ENCODE measurements at regions not wholly inside any gene's neighbourhood (a gene's known extent, or its start where the extent isn't known, plus 50 kb on each side); places are given as distances from the start of the nearest gene placed in this dataset.

- Mint-ChIP-seq H3K4me1 (no peaks in the 10 kb centered on the region), H3K36me3 (no peaks in the 10 kb centered on the region), H3K27me3 (ENCODE audit: insufficient read depth, low read depth) (no peaks in the 10 kb centered on the region), H3K4me3 (no peak overlapping the region), H3K27ac (no peak overlapping the region), H3K9me3 (no peaks in the 10 kb centered on the region)
- H2AFZ ChIP-seq (replicated peaks), result no peak overlapping the region
- no peaks in the 10 kb centered on the region for H3K4me1 ChIP-seq
- H3K79me2 ChIP-seq (ENCODE audit: low read depth), result no peaks in the 10 kb centered on the region
- H3F3A ChIP-seq (ENCODE audit: low read depth), result no peaks in the 10 kb centered on the region
- no peak for TF ChIP-seq EZH2 (IDR thresholded peaks at IDR 0.05)
- TF ChIP-seq EZH2phosphoT487 (IDR thresholded peaks at IDR 0.05), result no peak
- no peak for TF ChIP-seq CTCF (IDR thresholded peaks at IDR 0.05)
- no peak for DNase-seq (ENCODE audit: low spot score)
- H3K4me3 ChIP-seq, result no peak overlapping the region
- no peaks in the 10 kb centered on the region for H4K20me1 ChIP-seq (ENCODE audit: low read depth)
- no peak overlapping the region for H3K9ac ChIP-seq
- H3K27me3 ChIP-seq, result no peaks in the 10 kb centered on the region
- no peak overlapping the region for H3K27ac ChIP-seq
- H3K36me3 ChIP-seq, result no peaks in the 10 kb centered on the region
- H3K4me2 ChIP-seq, result no peak overlapping the region
- H3K9me3 ChIP-seq (ENCODE audit: low read depth), result no peaks in the 10 kb centered on the region
Observed at GRCh38 chr12:28949184-28949583, 199.9 kb upstream of the FAR2 start.

- H3K27ac ChIP-seq, result no peak overlapping the region
- no peaks in the 10 kb centered on the region for H3K9me3 Mint-ChIP-seq
- H3K4me3 Mint-ChIP-seq, result no peak overlapping the region
- no peaks in the 10 kb centered on the region for H3F3A ChIP-seq (ENCODE audit: low read depth)
- no peaks in the 10 kb centered on the region for H3K27me3 ChIP-seq
- TF ChIP-seq EZH2phosphoT487 (IDR thresholded peaks at IDR 0.05) (no peak), CTCF (IDR thresholded peaks at IDR 0.05) (no peak)
- H3K4me3 ChIP-seq, result no peak overlapping the region
- DNase-seq (ENCODE audit: low spot score), result no peak
- no peaks in the 10 kb centered on the region for H4K20me1 ChIP-seq (ENCODE audit: low read depth)
- no peaks in the 10 kb centered on the region for H3K36me3 ChIP-seq
- H3K4me1 Mint-ChIP-seq, result no peaks in the 10 kb centered on the region
- H3K27ac Mint-ChIP-seq, result no peak overlapping the region
- H3K4me1 ChIP-seq, result no peaks in the 10 kb centered on the region
- no peaks in the 10 kb centered on the region for H3K36me3 Mint-ChIP-seq
- H2AFZ ChIP-seq (replicated peaks), result no peak overlapping the region
- H3K4me2 ChIP-seq, result no peak overlapping the region
- no peaks in the 10 kb centered on the region for H3K79me2 ChIP-seq (ENCODE audit: low read depth)
- no peak overlapping the region for H3K9ac ChIP-seq
- H3K9me3 ChIP-seq (ENCODE audit: low read depth), result no peaks in the 10 kb centered on the region
- H3K27me3 Mint-ChIP-seq (ENCODE audit: insufficient read depth, low read depth), result no peaks in the 10 kb centered on the region
Observed at GRCh38 chr12:28950049-28950448, 199.0 kb upstream of the FAR2 start.

GRCh38 chr12:28951935-28952334, 197.1 kb upstream of the FAR2 start:
- Histone ChIP-seq H4K20me1 (ENCODE audit: low read depth) (no peaks in the 10 kb centered on the region), H3K36me3 (no peaks in the 10 kb centered on the region), H3K9me3 (ENCODE audit: low read depth) (no peaks in the 10 kb centered on the region), H3K4me2 (no peak overlapping the region), H3K9ac (no peak overlapping the region), H3K4me3 (no peak overlapping the region), H3F3A (ENCODE audit: low read depth) (no peaks in the 10 kb centered on the region), H3K27me3 (no peaks in the 10 kb centered on the region), H3K27ac (no peak overlapping the region), H2AFZ (replicated peaks) (no peak overlapping the region), H3K79me2 (ENCODE audit: low read depth) (no peaks in the 10 kb centered on the region), H3K4me1 (no peaks in the 10 kb centered on the region)
- TF ChIP-seq EZH2 (IDR thresholded peaks at IDR 0.05), result no peak
- TF ChIP-seq CTCF (IDR thresholded peaks at IDR 0.05), result no peak
- TF ChIP-seq EZH2phosphoT487 (IDR thresholded peaks at IDR 0.05), result no peak
- no peaks in the 10 kb centered on the region for H3K4me1 Mint-ChIP-seq
- H3K4me3 Mint-ChIP-seq, result no peak overlapping the region
- H3K27me3 Mint-ChIP-seq (ENCODE audit: insufficient read depth, low read depth), result no peaks in the 10 kb centered on the region
- no peaks in the 10 kb centered on the region for H3K9me3 Mint-ChIP-seq
- H3K27ac Mint-ChIP-seq, result no peak overlapping the region
- no peak for DNase-seq (ENCODE audit: low spot score)
- no peaks in the 10 kb centered on the region for H3K36me3 Mint-ChIP-seq

GRCh38 chr12:28954333-28954732, 194.7 kb upstream of the FAR2 start:
- H3K27ac ChIP-seq, result no peak overlapping the region
- H3K27me3 ChIP-seq, result no peaks in the 10 kb centered on the region
- TF ChIP-seq EZH2phosphoT487 (IDR thresholded peaks at IDR 0.05), result no peak
- no peak for TF ChIP-seq EZH2 (IDR thresholded peaks at IDR 0.05)
- TF ChIP-seq CTCF (IDR thresholded peaks at IDR 0.05), result no peak
- no peak overlapping the region for H2AFZ ChIP-seq (replicated peaks)
- H4K20me1 ChIP-seq (ENCODE audit: low read depth), result no peaks in the 10 kb centered on the region
- no peaks in the 10 kb centered on the region for H3K4me1 ChIP-seq
- no peaks in the 10 kb centered on the region for H3F3A ChIP-seq (ENCODE audit: low read depth)
- no peaks in the 10 kb centered on the region for H3K9me3 Mint-ChIP-seq
- no peak for DNase-seq (ENCODE audit: low spot score)
- no peak overlapping the region for H3K9ac ChIP-seq
- H3K4me1 Mint-ChIP-seq, result no peaks in the 10 kb centered on the region
- H3K4me3 ChIP-seq, result no peak overlapping the region
- no peak overlapping the region for H3K4me3 Mint-ChIP-seq
- no peaks in the 10 kb centered on the region for H3K9me3 ChIP-seq (ENCODE audit: low read depth)
- H3K79me2 ChIP-seq (ENCODE audit: low read depth), result no peaks in the 10 kb centered on the region
- H3K36me3 Mint-ChIP-seq, result no peaks in the 10 kb centered on the region
- H3K27ac Mint-ChIP-seq, result no peak overlapping the region
- no peak overlapping the region for H3K4me2 ChIP-seq
- no peaks in the 10 kb centered on the region for H3K27me3 Mint-ChIP-seq (ENCODE audit: insufficient read depth, low read depth)
- H3K36me3 ChIP-seq, result no peaks in the 10 kb centered on the region
